C4-2B (cell line): ENCODE measurements at regions not wholly inside any gene's neighbourhood (a gene's known extent, or its start where the extent isn't known, plus 50 kb on each side); places are given as distances from the start of the nearest gene placed in this dataset.

Experiments used
- CTCF ChIP-seq: fragments of 450-650 bp; conservative IDR thresholded peaks from 2 replicates; pipeline ENCODE4 v1.5.1; 2017; ENCODE audit warnings: mild to moderate bottlenecking
- ZFX ChIP-seq: fragments of 450-650 bp; IDR thresholded peaks from 2 replicates; pipeline ENCODE4 v1.6.1; 2017

- no peak for TF ChIP-seq CTCF
- TF ChIP-seq ZFX, result no peak
Observed at GRCh38 chr12:40587970-40588369, 104.3 kb upstream of the CNTN1 start.
